Fibroblast of the conjunctiva (primary cell): ENCODE measurements at regions not wholly inside any gene's neighbourhood (a gene's known extent, or its start where the extent isn't known, plus 50 kb on each side); places are given as distances from the start of the nearest gene placed in this dataset.
A peak's percentile ranks its signal among the peaks of the same experiment; 100 is the strongest.

ENCODE experiments used
- DNase-seq: peaks from one replicate; pipeline ENCODE4 v3.0.0-alpha.2; 2010; ENCODE audit warnings: low read depth

DNA sequence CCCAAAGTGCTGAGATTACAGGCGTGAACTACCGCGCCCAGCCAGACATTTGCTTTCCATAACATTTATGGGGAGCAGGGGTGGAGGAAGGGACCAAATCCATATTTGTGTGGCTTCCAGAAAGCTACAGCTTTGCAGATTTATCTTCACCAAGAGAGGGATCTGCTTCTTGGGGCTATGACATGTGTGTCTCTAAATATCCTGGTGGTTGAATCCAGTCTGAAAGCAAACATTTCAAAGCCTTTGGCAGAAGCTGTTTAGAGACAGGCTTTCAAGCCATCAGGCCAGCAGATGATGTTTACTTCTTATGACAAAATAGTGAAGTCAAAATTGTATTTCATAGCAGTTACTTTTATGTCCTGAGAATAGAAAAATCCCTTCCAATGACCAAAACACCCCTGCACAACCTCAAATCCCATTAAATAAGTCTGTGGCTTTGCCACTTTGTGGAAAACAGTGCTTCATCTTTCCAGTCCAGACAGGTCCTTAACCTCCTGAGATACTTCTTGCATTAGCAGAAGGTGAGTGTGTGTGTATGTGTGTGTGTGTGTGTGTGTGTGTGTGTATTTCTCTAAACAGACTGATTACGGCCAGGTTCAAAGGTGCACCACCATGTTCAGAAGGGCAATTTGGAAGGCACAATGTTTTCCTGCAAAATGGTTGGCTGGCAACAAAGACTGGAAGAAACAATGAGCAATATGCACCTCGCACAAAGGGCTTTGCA is 191.4 kb upstream of the LRIG1 start:
- DNase-seq: no peak

DNA sequence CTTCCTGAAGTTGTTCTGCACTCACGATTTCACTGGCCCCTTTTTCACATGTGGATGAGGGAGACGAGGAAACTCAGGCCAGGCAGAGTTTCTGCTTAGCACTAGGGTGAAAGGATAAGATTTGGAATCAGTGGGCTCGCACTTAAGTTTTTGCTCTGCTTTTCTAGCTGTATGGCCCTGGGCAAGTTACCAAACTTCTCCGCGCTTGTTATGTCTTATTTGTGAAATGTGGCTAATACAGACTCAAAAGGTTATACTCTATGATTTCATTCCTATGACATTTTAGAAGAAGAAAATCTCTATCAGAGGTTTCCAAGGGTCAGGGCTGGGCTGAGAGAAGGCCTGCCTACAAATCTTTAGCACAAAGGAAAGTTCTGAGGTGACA is 191.9 kb upstream of the LRIG1 start:
- DNase-seq: no peak

DNA sequence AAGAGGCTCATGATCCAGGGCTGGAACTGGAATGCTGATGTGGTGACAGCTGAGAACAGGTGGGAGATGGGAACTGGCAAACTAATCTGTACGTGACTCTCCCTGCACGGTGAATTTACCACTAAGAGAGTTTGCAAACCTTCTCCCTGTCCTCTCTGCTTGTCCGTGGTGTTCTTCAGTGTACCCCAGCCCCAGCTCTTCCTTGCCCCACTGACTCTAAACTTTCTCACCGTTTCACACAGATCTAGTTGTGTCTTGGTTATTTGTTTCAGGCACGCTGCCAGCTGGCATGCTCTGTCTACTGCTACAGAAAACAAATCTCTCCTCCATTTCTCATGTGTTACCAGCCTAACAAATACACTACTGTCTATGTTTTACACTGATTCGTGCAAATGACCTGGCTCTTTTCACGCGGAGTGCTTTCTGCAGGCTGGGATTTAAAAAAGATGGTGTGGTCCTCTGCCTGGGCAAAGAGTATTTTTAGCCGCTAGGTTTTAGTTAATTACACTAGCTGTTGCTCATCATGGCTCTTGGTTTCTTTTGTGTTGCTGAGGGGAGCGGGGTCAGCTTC is 192.7 kb upstream of the LRIG1 start:
- peak; percentile 17 for DNase-seq

DNA sequence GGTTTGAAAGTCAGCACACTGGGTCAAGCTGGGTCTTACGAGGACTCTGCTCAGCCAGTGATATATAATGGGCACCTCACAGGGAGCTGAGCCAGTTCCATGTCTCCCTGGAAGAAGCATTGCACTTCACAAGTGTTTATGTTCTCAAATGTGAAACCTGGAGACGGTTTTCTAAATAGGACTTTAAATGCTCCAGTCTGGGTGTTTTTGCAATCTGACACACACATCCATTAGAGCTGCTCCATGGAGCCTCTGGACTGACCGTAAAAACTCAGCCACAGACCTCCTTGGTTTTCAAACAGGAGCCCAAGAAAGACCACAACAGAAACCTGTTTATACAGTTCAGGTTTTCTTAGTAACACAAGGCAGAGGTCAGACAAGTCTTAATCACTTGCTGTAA is 201.3 kb upstream of the LRIG1 start:
- DNase-seq: no peak

DNA sequence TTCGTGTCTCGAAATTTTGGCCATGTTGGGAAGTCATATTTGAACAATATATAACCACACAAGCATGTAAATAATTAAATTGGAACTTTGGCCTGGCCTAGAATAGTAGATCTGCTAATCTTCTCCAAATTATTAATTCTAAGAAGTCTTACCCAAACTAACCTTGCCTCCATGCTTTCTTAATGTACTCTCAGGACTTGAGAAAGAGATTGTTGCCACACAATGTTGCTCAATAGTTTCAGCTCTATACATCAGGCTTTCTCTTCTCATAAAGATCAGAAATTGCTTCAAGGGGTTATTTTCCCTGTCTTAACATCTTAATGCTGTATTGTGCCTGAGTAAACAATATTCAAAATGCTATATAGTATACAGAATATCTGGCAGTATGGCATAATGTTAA is 202.7 kb upstream of the LRIG1 start:
- no peak for DNase-seq

DNA sequence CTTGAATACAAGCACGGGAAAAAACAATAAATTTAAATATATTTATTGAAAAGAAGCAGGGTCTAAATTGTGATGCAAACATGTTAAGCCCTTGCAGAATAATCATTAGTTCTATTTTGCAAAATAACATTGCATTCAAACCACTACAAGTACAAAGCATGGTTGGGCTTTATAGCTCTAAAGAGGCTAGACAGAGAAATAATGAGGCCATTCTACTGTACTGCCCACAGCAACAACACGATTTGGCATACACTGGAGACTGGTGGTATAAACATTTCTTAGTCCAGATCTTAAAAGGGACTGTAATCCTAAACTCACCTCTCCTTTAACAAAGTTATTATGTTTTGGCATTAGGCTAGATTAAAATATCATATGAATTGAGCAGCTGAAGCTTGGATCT is 204.3 kb upstream of the LRIG1 start:
- DNase-seq: no peak

DNA sequence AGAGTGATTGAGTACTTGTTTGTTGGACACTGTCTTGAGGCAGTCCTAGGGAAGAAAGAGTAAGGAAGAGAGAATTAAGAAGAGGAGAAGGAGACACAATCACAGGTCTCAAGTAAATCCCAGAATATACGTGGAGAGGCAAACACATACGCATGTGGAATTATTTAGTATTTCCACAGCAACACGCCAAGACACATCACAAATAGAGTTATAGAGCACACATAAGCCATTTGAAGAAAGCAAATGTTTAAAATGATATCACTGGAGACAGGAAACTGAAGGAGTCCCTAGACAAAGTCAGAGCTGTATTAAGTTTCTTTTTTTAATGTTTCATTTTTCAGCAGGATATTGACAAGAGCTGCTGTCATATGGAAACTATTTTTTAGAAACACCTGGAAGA is 206.1 kb upstream of the LRIG1 start:
- DNase-seq: no peak

DNA sequence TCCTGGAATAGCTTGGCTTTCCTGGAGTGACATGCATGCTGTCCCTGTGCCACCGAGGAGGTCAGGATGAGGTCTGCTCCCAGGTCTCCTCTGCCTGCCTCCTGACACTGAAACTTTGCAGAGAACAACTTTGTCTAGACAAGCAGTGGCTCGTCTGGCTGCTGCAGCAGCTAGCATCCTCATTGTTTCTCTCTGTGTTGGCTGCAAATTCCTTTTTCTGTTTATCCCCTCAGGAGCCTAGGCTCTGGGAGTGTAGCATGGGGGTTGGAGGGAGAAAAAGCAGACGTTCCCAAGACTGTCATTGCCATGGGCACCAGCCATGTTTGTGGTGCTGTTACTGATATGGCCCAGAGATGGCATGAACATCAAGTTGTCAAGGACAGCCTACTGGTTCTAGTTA is 208.7 kb upstream of the LRIG1 start:
- no peak for DNase-seq

DNA sequence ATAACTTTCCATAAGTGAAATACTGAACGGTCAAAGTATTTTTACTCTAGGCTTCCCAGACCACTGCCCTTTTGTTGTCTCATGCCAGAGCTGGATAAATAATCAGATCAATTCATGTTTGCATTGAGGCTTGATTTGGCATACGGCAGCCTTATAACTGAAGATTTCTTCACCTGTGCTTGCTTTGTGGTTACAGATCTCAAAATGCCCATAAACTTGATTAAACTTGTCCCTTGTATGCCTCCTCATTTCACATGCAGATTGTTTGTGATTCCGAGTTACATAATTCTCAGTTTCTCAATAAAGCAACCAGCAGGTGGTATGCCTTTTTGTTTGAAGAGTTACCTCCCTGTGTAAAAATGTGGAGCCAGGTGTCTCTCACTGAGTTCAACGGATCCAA is 211.4 kb upstream of the LRIG1 start:
- DNase-seq: no peak

DNA sequence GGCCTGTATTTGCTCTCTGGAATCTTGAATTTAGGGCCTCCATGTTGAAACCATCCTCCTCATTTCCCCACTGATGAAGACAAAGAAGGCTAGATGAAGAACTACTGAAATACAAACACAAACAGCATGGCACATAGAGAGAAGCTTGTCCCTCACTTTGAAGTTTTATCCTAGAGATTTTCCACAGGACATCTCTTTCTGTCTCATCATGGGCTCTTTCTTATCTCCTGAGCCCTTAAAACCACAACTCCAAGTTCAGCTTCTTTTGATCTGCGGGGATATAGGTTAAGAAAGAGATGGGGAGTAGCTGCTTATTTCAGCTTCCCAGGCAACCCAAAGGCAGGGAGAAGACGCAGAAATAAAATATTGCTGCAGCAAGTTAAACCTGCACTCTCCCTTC is 213.1 kb upstream of the LRIG1 start:
- no peak for DNase-seq

DNA sequence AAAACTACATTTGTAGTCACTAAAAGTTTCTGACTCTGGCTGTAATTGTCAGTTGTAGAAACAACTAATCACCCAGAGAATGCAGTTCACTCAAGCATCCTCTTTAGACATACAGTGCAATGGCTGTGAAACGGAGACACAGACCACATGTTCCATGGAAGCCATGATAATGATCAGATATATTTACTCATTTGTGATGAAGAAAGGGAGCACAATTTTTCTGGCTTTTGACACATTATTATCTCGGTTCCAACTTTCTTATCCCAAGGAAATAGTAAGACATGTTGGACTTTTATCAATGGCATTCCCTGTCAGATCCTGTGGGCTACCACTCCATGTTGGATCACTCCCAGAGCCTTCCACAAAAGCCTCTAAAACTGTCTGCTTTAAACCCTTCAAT is 215.0 kb upstream of the LRIG1 start:
- DNase-seq: no peak

DNA sequence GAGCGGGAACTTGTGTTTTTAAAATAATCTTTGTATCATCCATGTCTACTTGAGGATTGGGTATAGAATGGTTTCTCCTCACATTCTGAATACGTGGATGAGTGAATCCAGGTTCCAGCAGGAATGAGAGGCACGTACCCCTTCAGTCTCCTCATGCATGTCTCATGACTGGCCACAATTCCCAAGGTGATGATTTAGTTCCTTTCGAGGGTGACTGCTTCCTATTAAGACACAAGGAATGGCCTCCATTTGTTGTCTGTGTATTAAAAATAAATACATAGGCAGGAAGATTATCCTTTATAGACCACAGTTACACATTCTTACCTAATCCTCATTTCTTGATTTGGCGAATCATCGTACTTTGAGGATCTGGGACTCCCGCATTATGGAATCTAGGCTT is 217.0 kb upstream of the LRIG1 start:
- no peak for DNase-seq

DNA sequence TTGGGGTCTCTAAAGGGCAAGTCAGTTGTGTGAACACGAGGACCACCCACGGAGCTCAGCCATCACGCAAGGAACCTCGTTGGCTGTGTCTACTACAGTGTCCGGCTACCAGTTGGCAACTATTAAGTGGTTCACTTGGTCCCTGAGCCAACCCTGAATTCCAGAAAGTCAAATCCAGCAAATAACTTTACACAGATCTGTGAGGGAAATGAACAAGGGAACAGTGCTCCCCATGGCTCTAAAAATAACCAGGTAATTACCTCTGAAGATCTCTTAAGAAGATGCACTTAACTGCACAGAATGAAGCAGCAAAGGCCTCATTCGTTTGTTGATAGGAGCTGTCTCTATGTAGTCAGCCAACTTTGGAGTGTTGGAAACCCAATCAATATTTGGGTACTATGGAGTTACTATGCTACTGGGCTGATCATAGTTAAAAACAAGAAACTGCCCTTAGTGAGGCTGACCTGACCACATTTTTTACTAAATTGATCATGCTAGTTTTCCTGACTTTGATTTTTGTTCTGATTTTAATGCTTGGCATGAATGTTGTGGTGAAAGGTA is 219.1 kb upstream of the LRIG1 start:
- DNase-seq: no peak

DNA sequence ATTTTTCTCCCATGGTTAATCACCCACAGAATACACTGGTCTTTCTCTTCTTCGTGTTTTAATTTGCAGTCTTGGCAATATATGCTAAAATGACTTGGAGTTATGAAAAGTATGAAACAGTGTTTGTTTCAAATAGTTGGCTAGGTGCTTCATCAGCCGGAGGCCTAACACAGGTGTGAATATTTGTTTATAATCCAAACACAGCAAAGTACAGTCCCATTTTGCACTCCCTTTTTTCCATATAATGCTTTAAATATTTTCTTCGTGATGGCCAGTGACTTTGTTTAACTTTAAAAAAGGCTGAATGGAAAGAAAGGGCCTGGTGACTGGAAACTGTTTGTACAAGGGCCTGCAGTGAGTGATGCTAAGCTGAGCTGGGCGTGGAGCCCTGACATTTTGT is 219.7 kb upstream of the LRIG1 start:
- DNase-seq: no peak

DNA sequence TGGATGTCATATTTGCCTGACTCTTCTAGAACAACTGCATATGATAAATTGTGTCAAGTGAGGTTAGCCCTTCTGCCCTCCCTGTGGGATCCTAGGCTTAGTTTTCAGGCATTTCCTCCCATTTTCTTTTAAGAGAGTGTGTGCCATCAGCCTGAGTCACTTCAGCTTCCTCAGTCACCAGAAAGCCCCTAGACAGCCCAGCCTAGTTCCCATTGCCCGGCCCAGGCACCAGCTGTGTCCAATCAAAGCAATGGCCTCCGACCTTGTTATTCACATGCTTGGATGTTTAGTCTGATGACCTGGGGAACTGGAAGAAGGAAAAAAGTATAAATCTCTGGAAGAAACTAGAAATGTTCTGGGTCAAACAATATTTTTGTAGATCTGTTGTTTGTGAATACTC is 221.9 kb upstream of the LRIG1 start:
- peak; percentile 50 for DNase-seq

DNA sequence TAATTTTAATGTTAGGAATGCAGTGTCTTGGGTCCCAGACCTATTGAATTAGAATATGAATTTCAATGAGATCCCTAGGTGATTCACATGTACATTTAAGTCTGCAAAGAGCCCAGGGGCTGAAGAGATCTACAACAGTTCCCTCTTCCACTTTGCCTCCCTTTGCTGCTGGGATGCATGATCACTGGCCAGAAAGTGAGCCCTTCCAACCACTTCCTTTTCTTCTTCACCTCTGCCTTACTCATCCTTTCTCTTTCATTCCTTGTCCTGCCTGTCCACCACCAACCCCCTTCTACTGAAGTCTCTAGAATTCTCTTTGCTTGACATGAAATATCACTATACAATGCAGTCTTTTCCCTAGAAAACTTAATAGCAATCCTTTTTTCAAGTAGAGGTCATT is 222.4 kb upstream of the LRIG1 start:
- DNase-seq: no peak

DNA sequence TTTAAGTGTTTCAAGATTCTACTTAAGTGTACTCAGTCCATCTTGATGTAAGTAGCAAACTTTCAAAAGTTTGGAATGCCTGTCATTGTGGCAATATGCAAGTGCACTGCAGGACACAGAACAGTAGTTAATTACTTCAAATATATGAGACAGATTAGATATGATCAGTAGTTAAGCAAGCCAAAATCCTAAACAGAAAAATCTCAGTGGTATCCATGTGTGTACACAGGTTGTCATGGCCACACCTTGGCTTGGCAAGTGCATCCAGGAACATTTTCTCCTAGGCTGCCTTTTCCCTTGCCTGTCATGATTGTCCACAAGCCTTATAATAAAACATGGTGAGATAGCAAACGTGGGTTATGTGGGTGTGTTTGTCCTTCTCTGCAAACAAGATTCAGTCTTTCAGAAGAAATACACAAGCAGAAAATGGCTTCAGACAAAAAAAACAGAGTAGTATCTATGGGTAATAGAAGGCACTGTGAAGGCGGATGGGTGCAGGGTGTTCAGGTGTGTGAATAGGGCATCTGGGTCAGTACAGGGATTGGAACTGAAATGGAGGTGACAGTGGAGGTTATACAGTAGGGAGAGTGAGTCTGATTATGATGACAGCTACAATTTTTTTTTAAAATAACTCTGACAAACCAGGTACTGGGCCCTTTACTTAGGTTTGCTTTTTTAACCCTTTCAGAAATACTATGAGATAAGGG is 229.0 kb upstream of the LRIG1 start:
- no peak for DNase-seq

DNA sequence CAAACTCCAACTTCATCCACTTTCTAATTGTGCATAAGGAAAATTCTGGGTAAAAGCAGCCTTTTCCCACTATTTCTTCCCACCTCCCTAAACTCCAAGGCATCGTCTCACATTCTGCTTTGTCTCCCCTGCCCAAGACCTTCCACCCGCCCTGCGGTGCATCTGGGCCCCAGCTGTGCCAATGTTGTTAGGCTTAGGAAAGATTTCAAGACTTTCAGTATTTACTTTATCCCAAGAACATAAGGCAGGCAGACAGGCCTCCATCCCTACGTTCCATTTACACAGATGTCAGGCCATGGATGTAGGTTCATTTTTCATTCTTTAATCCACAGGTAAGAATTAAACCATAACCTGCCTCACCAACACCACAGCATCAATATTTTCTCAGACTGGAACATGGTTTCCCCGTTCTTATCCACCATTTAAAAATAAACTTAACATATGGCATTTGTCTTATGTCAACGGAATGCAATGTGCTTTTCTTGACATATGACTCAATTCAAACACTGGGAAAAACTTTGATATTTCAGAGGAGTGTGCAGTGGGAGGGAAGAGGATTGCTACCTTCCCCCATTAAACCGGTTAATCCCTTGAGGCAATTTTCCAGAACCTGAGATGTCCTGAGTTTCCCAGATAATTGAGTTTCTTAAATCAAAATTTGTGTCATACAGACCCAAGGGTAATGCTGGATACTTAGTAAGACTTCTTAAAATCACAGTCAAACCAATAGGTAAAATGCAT is 238.0 kb upstream of the LRIG1 start:
- peak; percentile 35 for DNase-seq

DNA sequence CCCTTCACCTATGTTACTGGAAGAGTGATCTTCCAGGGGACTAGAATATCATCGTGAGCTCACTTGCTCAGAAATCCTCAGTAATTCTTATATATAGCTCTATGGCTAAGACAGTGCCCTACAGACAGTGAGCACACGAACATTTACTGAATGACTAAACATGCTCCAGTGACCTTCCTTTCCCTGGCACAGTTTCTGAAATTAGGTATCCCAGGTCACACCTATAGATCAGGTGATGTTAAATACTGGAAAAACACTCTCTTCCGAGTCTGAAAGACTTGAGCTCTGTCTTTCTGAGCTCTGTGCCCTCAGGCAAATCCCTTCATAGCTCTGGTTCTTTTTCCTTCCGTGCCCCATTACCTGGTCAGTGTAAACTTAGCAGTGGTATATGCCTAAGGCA is 239.4 kb upstream of the LRIG1 start:
- no peak for DNase-seq

DNA sequence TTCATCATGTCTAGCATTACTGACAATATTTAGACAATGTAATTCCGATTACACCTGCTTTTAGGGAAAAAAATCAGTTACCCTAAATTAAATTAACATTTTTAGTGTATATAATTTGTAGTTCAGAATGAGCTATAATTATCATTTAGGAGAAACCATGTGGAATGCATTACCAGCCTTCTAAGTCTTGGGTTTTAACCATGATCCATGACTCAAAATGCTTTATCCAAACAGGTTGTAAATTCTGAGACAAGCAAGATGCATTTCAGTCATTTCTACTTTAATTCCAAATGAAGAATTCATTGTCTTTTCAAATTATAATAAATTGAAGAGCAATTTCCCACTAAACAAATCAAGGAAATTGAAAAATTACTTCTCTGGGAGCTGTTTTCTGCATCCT is 243.7 kb upstream of the LRIG1 start:
- no peak for DNase-seq

DNA sequence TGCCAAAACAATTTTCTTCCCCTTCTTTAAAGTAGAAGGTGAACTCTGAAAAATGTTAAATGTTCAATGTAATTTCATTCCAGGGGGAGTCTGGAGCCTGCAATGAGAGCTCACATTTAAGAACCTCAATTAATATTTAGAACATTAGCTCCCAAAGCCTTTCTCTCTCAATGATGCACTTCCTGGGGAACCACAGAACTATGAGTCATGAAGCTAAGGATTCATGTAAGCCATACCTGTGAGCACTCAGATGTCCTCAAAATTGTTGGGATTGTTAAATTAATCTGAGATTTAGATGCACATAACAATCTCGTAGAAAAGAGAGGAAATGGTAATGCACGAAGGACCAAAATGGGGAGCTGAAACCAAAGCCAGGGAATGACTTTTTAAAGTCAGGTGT is 244.2 kb upstream of the LRIG1 start:
- DNase-seq: no peak

DNA sequence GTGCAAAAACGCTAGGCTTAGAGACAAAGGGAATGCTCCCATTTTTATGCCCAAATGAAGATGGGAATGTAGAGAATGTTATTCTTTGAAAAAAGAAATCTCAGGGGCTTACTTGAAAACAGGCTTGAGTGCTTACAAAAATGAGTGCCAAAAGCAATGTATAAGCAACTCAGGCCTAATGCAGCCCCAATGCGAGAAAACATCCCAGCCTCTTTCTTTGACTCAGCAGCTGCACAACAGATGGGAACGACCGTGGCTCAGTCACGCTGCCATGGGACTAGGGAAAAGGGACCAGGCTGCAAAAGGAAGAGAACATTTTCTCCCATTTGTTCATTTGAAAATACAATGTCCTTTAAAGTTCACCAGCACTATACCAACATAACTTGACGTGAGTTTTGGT is 246.4 kb upstream of the LRIG1 start:
- DNase-seq: no peak

DNA sequence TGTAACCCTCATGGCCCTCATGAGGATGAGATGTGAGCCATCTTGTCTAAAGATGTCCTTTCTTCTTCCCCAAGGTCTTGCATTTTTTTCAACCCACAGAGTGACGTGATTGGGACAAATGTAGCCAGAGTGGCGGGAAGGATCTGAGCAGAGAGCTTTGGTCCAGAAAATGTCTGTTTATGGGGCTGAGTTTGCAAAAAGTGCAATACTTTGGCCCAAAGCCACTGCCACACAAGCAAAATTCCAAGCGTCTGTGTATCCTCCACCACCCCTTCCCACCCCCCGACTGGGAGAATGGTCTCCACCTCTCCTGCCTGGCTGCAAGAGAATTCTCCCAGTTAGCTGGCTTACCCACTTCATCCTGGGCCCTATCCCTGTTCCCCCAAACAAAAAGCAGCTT is 246.9 kb upstream of the LRIG1 start:
- no peak for DNase-seq
